Right cardiac atrium (tissue), 5 donors: ENCODE measurements at regions not wholly inside any gene's neighbourhood (a gene's known extent, or its start where the extent isn't known, plus 50 kb on each side); places are given as distances from the start of the nearest gene placed in this dataset.

Experiments
- ATAC-seq, 2 donors: fragments of 200-7000 bp; cut with Tn5 transposase; one replicate each; pipeline versions ENCODE4 v1.8.0 to v1.9.1; 2020; ENCODE audit warnings: moderate library complexity in 2 of 2, mild to moderate bottlenecking in 1 of 2
- DNase-seq, 3 donors: peaks; one replicate each; pipeline ENCODE4 v3.0.0-alpha.2; 2020
- H3K27ac ChIP-seq: one replicate; pipeline ENCODE4 v1.5.1; 2013; ENCODE audit warnings: mild to moderate bottlenecking, low read length, control low read depth, moderate library complexity
- H3K27me3 ChIP-seq: one replicate; pipeline ENCODE4 v1.6.1; 2013; ENCODE audit not compliant: control insufficient read depth, insufficient read depth
- H3K4me1 ChIP-seq: one replicate; pipeline ENCODE4 v1.6.1; 2013; ENCODE audit warnings: low read length; ENCODE audit not compliant: control insufficient read depth, insufficient read depth
- H3K4me3 ChIP-seq: one replicate; pipeline ENCODE4 v1.5.1; 2013; ENCODE audit warnings: low read length, control low read depth
- H3K9me3 ChIP-seq: one replicate; pipeline ENCODE4 v1.6.1; 2013; ENCODE audit warnings: low read length; ENCODE audit not compliant: control insufficient read depth
- WGBS: extraction: QIAGEN DNeasy Blood & Tissue Kit; methylation state at CpG from one replicate; pipeline ENCODE4 v1.1.7; 2013; 5-methylcytosine and 5-hydroxymethylcytosine counted together
- intact Hi-C, 4 donors: fragments of 100-400 bp; cut with DNase I; formaldehyde crosslinking; loops; one replicate each; pipeline versions ENCODE4 v1.11.0 to v1.14.0; 2022 to 2023
- donor health status: healthy with polysubstance abuse.
- donor health status: DM: no; HTN: yes; CAD: no.
- donor health status: DM: no; HTN: no; CAD: no.
- donor health status: DM: no; HTN: yes; CAD: no; lungs with severe emphysema.
- donor health status: DM: yes; HTN: yes; CAD: no.

DNA sequence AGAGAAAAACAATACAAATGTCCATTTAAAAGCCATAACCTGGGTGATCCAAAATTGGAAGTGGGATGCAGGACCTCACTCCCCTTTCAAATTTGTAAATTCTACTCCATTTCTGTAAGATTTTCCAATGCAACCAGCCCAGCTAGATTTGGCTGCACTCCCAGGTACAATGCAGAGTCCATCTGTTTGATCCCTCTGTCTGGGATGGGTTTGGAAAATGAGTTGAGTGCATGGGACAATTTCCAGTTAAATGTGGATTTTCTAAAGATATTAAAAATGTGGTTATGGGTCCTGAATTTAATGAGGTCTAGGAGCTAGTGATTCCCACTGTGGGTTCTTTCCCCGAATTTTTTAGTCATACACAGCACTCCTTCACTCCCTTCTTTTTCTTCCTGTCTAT is 104.0 kb upstream of the ATP10B start:
- Histone ChIP-seq H3K4me3 (no peak overlapping the region), H3K27me3 (no peaks in the 10 kb centered on the region), H3K27ac (no peak overlapping the region), H3K9me3 (no peaks in the 10 kb centered on the region), H3K4me1 (no peaks in the 10 kb centered on the region)
- ATAC-seq (no peak), DNase-seq (no peak)
- intact Hi-C loops: no loop called here
- 61% methylated on average over 1 of the region's 1 CpG for WGBS

DNA sequence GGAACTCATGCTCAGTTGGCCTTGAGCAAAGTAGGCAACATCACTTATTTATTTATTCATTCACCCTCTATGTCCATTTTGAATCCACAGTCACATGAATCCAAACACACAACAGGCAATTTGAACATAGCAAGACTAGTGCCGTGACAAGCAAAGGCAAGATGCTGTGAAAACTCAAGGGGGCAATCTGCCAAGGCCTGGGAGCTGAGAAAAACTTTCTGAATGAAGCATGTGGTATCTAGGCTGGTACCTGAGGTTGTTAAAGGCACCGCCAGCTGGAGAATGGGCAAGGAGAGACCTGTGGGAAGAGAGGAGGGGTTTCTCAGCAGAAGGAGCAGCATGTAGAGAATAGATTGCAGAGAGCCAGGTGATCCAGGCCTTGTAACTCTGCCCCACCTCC is 98.3 kb upstream of the ATP10B start:
- H3K9me3 ChIP-seq: no peaks in the 10 kb centered on the region
- WGBS: 61% methylated on average over 2 of the region's 2 CpGs
- H3K27me3 ChIP-seq: no peaks in the 10 kb centered on the region
- no peak overlapping the region for H3K4me3 ChIP-seq
- ATAC-seq (no peak), DNase-seq (no peak)
- H3K27ac ChIP-seq: no peak overlapping the region
- no peaks in the 10 kb centered on the region for H3K4me1 ChIP-seq
- intact Hi-C loops: no loop called here

DNA sequence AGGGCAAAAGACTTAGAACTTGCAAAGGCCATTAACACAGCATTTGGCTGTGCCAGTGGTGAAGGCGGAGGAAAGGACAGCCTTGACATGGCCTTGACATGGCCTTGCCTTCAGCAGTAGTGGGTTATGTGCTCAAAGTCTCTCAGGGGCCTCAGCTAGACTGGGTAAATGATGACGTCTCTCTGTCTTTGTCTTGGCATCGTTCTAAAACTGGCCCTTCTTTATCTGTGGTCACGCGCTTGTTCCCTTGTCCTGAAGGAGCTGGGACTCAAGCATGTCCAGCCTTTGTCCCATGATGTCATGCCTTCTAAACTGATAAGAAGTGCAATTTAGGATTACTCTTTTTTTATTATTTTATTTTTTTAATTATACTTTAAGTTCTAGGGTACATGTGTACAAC is 88.7 kb upstream of the ATP10B start:
- intact Hi-C loops: no loop called here
- Histone ChIP-seq H3K27ac (no peak overlapping the region), H3K27me3 (no peaks in the 10 kb centered on the region), H3K4me1 (no peaks in the 10 kb centered on the region), H3K4me3 (no peak overlapping the region), H3K9me3 (no peaks in the 10 kb centered on the region)
- WGBS: 54% methylated on average over 5 of the region's 5 CpGs
- ATAC-seq (peak; percentile 67 to 74), DNase-seq (no peak)

DNA sequence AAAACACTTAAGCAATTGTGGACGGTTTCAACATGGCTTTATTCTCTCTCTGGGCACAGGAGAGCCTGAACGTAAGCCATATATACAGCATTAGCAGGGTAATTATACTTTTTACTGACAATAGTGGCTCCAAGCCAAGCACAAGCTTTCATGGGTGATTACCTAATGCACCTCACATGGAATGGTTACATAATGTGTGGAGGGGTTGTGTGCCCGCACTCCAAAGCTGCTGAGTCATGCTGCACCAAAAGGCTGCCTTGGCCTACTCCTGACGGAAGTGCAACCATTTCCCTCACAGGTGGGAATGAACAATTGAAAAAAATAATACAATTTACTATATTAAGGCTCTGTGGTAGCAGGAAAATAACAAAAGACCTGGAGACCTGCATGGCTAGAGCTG is 86.5 kb upstream of the ATP10B start:
- 60% methylated on average over 4 of the region's 4 CpGs for WGBS
- peak in 1 of 2 donors; percentile 41 for ATAC-seq
- no peak overlapping the region for H3K27ac ChIP-seq

DNA sequence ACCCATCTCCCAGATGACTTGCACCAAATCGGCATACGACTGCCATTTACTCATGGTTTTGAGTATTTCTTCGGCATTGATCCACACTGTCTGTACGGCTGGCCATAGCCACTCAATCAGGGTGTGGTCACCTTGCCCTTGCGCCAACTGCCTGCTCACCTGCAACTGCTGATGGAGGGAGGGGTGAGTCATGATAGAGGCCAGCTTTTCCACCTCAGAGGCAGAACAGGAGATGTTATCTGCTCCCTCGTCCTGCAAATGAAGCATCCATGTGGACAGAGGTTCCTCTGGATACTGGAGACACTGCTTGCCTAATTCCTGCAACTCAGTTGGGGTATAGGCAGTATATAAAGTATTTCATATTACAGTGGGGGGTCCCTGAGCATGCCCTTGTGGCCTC is 85.6 kb upstream of the ATP10B start:
- Histone ChIP-seq H3K9me3 (no peaks in the 10 kb centered on the region), H3K27me3 (no peaks in the 10 kb centered on the region), H3K4me1 (no peaks in the 10 kb centered on the region), H3K4me3 (no peak overlapping the region), H3K27ac (no peak overlapping the region)
- ATAC-seq (no peak), DNase-seq (no peak)
- 93% methylated on average over 6 of the region's 6 CpGs for WGBS
- intact Hi-C loops: no loop called here

More for the DNA sequence above, 86.5 kb upstream of the ATP10B start:
- H3K27me3 ChIP-seq: no peaks in the 10 kb centered on the region
- no peaks in the 10 kb centered on the region for H3K9me3 ChIP-seq
- no peak for DNase-seq
- intact Hi-C loops: no loop called here
- H3K4me1 ChIP-seq: no peaks in the 10 kb centered on the region
- H3K4me3 ChIP-seq: no peak overlapping the region

DNA sequence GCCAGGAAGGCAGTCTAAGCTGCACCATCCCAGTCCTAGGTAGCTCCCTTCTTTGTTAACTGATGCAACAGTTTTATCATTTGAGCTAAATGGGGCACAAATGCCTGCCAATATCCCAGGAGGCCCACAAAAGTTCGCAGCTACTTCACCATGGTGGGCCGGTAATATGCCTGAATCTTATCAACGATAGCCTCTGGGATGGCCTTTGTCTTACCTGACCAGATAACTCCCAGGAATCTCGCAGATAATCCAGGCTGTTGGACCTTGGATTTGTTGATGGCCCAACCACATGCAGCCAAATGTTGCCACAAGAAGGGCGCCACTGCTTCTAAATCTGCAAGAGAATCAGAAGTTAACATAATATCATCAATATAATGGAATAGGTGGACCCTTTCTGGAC is 83.8 kb upstream of the ATP10B start:
- H3K4me1 ChIP-seq: no peaks in the 10 kb centered on the region
- intact Hi-C loops: no loop called here
- WGBS: 88% methylated on average over 5 of the region's 5 CpGs
- ATAC-seq: no peak
- H3K4me3 ChIP-seq: no peak overlapping the region
- no peaks in the 10 kb centered on the region for H3K27me3 ChIP-seq
- no peak overlapping the region for H3K27ac ChIP-seq
- DNase-seq: no peak
- H3K9me3 ChIP-seq: no peaks in the 10 kb centered on the region

DNA sequence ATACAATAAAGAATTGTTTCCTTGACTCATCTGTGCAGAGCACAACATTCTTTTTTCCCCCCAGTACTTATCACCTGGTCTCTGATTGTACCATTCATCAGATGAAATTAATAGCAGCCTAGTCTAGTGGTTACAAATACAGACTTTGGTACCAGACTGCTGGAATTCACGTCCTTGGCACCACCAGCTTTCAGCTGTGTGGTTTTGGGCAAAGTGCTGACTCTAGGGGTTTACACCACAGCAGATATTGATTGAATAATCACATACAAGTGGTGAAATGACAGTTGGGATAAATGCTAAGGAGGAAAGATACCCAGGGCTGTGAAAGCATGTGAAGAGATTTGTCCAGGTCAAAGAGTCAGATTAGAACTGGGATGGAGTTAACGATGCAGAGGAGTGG is 79.3 kb upstream of the ATP10B start:
- Histone ChIP-seq H3K9me3 (no peaks in the 10 kb centered on the region), H3K4me1 (no peaks in the 10 kb centered on the region), H3K4me3 (no peak overlapping the region), H3K27me3 (no peaks in the 10 kb centered on the region), H3K27ac (no peak overlapping the region)
- no peak for ATAC-seq
- WGBS: 85% methylated on average over 2 of the region's 2 CpGs
- no peak for DNase-seq
- intact Hi-C loops: no loop called here

DNA sequence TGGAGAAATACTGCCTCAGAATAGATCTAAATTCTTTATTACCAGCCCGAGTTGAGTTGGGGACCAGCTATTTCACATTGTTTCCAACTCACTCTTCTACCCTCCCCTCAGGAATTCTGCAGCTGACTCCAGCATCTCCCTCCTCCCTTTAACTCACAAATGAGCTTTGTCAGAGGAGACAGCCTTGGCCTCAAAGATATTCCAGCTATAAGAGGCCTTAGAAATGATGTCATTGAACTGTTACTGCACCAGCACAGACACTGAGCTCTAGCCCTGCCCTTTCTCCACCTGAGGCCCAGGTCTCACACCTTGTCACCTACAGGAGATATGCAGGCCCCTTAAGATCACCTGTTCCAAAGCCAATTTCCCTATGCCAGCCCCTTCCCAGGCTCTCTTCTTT is 78.4 kb upstream of the ATP10B start:
- no peaks in the 10 kb centered on the region for H3K4me1 ChIP-seq
- WGBS: 10% methylated on average over 1 of the region's 1 CpG
- no peak overlapping the region for H3K4me3 ChIP-seq
- ATAC-seq (peak; percentile 68 to 74), DNase-seq (no peak)
- no peaks in the 10 kb centered on the region for H3K9me3 ChIP-seq
- intact Hi-C loops: no loop called here
- H3K27me3 ChIP-seq: no peaks in the 10 kb centered on the region
- H3K27ac ChIP-seq: no peak overlapping the region

DNA sequence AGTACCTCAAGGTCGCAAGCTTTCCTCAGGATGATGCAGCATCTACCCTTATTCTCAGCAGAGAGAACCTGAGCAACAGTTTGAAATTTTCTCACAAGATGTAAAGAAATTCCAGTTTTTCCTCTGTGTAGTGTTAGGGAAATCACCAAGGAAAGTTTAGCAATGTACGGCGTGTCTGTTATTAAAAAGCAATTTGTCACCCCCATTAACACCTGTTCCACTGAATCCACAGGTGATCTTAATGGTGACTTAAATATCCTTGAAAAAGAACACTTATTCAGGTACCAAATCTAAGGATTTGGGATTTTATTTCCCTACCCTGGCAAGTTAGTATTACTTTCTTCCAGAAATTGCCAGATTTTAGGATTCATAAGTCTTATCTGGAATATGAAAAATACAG is 77.9 kb upstream of the ATP10B start:
- no peak for DNase-seq
- intact Hi-C loops: no loop called here
- no peaks in the 10 kb centered on the region for H3K27me3 ChIP-seq
- no peaks in the 10 kb centered on the region for H3K9me3 ChIP-seq
- H3K4me3 ChIP-seq: no peak overlapping the region
- 90% methylated on average over 3 of the region's 3 CpGs for WGBS
- no peaks in the 10 kb centered on the region for H3K4me1 ChIP-seq
- no peak for ATAC-seq
- H3K27ac ChIP-seq: no peak overlapping the region

DNA sequence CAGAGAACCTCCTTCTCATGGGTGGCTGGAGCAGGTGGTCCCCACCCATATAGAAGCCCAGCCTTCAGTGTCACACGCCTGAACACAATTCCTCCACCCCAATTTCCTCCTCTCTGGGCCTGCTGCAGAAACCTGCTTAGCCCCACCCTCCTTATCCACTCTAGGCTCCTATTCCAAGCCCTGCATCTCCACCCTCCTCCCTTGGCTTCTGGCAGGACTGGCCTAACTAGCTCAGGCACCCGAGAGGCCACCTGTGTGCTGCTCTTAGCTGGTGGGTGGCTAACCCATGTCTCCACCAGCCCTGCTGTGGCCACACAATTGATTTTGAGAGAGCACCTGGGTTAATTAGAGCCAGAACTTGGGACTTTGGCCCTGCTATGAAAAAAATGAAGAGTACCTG is 77.3 kb upstream of the ATP10B start:
- Histone ChIP-seq H3K4me1 (no peaks in the 10 kb centered on the region), H3K27me3 (no peaks in the 10 kb centered on the region), H3K9me3 (no peaks in the 10 kb centered on the region), H3K27ac (no peak overlapping the region), H3K4me3 (no peak overlapping the region)
- 91% methylated on average over 2 of the region's 2 CpGs for WGBS
- intact Hi-C loops: no loop called here
- no peak for DNase-seq
- no peak for ATAC-seq

DNA sequence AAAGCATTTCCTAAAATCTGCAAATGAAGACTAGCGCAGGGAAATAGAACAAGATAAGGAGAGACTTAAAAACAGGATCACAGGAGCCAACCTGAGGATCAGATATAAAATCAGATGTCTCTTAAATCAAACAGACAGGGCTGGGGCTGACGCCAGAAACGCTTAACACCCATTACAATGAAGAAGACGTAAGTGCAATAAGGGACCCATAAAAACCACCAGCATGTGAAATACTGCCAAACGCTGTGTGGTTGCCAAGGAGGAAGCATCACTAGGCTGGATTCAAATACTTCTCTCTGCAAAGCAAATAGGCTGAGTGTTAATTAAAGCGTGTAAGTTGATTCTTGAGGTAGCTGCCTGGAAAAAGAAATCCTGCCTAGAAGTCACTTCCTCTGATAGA is 74.4 kb upstream of the ATP10B start:
- H3K4me1 ChIP-seq: no peaks in the 10 kb centered on the region
- intact Hi-C loops: no loop called here
- no peak overlapping the region for H3K4me3 ChIP-seq
- DNase-seq (peak in 1 of 3 donors; percentile 54), ATAC-seq (no peak)
- WGBS: 28% methylated on average over 6 of the region's 6 CpGs
- H3K27ac ChIP-seq: no peak overlapping the region
- H3K27me3 ChIP-seq: no peaks in the 10 kb centered on the region
- H3K9me3 ChIP-seq: no peaks in the 10 kb centered on the region

DNA sequence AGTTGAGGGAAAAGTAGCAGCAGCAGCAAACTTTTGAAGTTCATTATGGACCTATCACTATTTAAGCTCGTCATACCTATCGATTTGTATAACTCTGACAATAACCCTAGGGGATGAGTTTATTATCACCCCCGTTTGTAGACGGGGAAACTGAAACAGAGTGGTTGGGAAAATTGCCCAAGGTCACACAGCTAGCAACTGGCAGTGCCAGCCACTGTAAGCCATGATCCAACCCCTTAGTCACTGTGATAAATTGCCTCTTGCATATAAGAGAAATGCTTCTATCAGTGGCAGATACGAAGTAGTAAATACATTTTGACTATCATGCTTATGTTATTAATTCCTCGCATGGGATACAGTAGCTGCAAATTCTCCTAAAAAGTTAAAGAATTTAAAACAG is 73.3 kb upstream of the ATP10B start:
- no peaks in the 10 kb centered on the region for H3K4me1 ChIP-seq
- intact Hi-C loops: no loop called here
- 61% methylated on average over 6 of the region's 6 CpGs for WGBS
- H3K27ac ChIP-seq: no peak overlapping the region
- no peaks in the 10 kb centered on the region for H3K9me3 ChIP-seq
- no peaks in the 10 kb centered on the region for H3K27me3 ChIP-seq
- ATAC-seq (no peak), DNase-seq (no peak)
- no peak overlapping the region for H3K4me3 ChIP-seq
